GM12878 (cell line): ENCODE measurements at regions not wholly inside any gene's neighbourhood (a gene's known extent, or its start where the extent isn't known, plus 50 kb on each side); places are given as distances from the start of the nearest gene placed in this dataset.

Experiments used
- ATAC-seq: fragments of 200-7000 bp; cut with Tn5 transposase; 3 replicates; pipeline ENCODE4 v1.9.1; 2020; ENCODE audit warnings: mild to moderate bottlenecking, moderate library complexity
- BruUV-seq: library from RNA; stranded (reverse); fragments of 400-500 nt; replicated peaks from 2 replicates; lab custom pipeline; 2021; lab: Mats Ljungman, UMichigan
- CTCF ChIA-PET: fragments of 300-600 bp; sonication (Branson Sonifier 250); formaldehyde crosslinking; extraction: SDS; loops from one replicate; lab custom pipeline; 2021; ENCODE audit warnings: inconsistent platforms; lab: Yijun Ruan, JAX
- POLR2A ChIA-PET: fragments of 350-600 bp; formaldehyde crosslinking; extraction: SDS; loops from one replicate; lab custom pipeline; 2021; ENCODE audit warnings: inconsistent platforms; lab: Charles Lee
- RAD21 ChIA-PET: fragments of 300-600 bp; sonication (Branson Sonifier 250); formaldehyde crosslinking; loops from one replicate; lab custom pipeline; 2023; ENCODE audit warnings: antibody characterized with exemption; ENCODE audit not compliant: unreplicated experiment; lab: Charles Lee
- SMC1A ChIA-PET: fragments of 300-600 bp; sonication (Branson Sonifier 250); formaldehyde crosslinking; loops from one replicate; lab custom pipeline; 2023; ENCODE audit not compliant: unreplicated experiment, uncharacterized antibody; lab: Charles Lee
- DNase-seq: peaks from one replicate; pipeline ENCODE4 v3.0.0-alpha.2; 2011; ENCODE audit warnings: low read depth, low spot score
- FAIRE-seq: peaks from 3 replicates; lab custom pipeline; 2011; peaks lifted over from hg19 to GRCh38; lab: Jason Lieb, UNC
- H2AFZ ChIP-seq: 2 replicates; pipeline ENCODE4 v1.6.0; 2011; ENCODE audit warnings: low read depth, low read length, control low read depth; ENCODE audit not compliant: control insufficient read depth
- H3K27ac ChIP-seq: 2 replicates; pipeline ENCODE4 v1.5.1; 2011; ENCODE audit warnings: control low read depth; ENCODE audit not compliant: control insufficient read depth, insufficient read depth
- H3K27me3 ChIP-seq, 2 experiments: replicated peaks in 1 of 2; 2 replicates each; pipeline versions ENCODE4 v1.6.0 to v1.6.1; 2011; ENCODE audit warnings: low read length in 1 of 2; ENCODE audit not compliant: control insufficient read depth in 2 of 2, insufficient read depth in 2 of 2
- H3K36me3 ChIP-seq, 2 experiments: 2 replicates each; pipeline ENCODE4 v1.5.1; 2011; ENCODE audit warnings: low read length in 1 of 2; ENCODE audit not compliant: control insufficient read depth in 2 of 2, insufficient read depth in 2 of 2
- H3K4me1 ChIP-seq: 2 replicates; pipeline ENCODE4 v1.6.1; 2011; ENCODE audit warnings: mild to moderate bottlenecking, low read length, moderate library complexity, mixed read lengths; ENCODE audit not compliant: control insufficient read depth, insufficient read depth
- H3K4me2 ChIP-seq: 2 replicates; pipeline ENCODE4 v1.6.0; 2011; ENCODE audit warnings: control low read depth; ENCODE audit not compliant: control insufficient read depth, insufficient read depth
- H3K4me3 ChIP-seq: fragments of 200-600 bp; sonication (generic); 2 replicates; pipeline ENCODE4 v1.5.1; 2016
- H3K79me2 ChIP-seq: 2 replicates; pipeline ENCODE4 v1.6.0; 2011; ENCODE audit warnings: low read length; ENCODE audit not compliant: control insufficient read depth, insufficient read depth
- H3K9ac ChIP-seq: 2 replicates; pipeline ENCODE4 v1.8.0; 2011; ENCODE audit warnings: low read length, control low read depth, mixed read lengths; ENCODE audit not compliant: control insufficient read depth, insufficient read depth
- H3K9me3 ChIP-seq: replicated peaks from 3 replicates; pipeline ENCODE4 v1.5.1; 2011; ENCODE audit warnings: mild to moderate bottlenecking, low read length; ENCODE audit not compliant: control insufficient read depth, insufficient read depth
- H4K20me1 ChIP-seq: 2 replicates; pipeline ENCODE4 v1.6.0; 2011; ENCODE audit not compliant: control insufficient read depth, insufficient read depth
- BCL11A ChIP-seq: IDR thresholded peaks from 2 replicates; pipeline ENCODE4 v1.6.1; 2011; ENCODE audit warnings: low read depth, low read length
- CBX5 ChIP-seq: sonication (generic); IDR thresholded peaks from 2 replicates; pipeline ENCODE4 v1.6.1; 2016; ENCODE audit warnings: low read depth, moderate library complexity, mild to moderate bottlenecking, inconsistent platforms
- EZH2 ChIP-seq: IDR thresholded peaks from 2 replicates; pipeline ENCODE4 v1.6.1; 2012; ENCODE audit warnings: low read depth, mild to moderate bottlenecking, control low read depth, inconsistent platforms, low read length, borderline replicate concordance; ENCODE audit not compliant: control insufficient read depth
- GABPA ChIP-seq: IDR thresholded peaks from 2 replicates; pipeline ENCODE4 v1.6.1; 2014; ENCODE audit warnings: antibody characterized with exemption, low read depth, mild to moderate bottlenecking, inconsistent platforms
- MEF2B ChIP-seq: fragments of 450-650 bp; IDR thresholded peaks from 2 replicates; pipeline ENCODE4 v1.6.1; 2018; ENCODE audit warnings: mild to moderate bottlenecking, moderate library complexity; ENCODE audit not compliant: partially characterized antibody, poor library complexity, severe bottlenecking
- USF2 ChIP-seq: IDR thresholded peaks from 2 replicates; pipeline ENCODE4 v1.6.1; 2011; ENCODE audit warnings: low read depth, low read length, improper control_type of control experiment, borderline replicate concordance
- WGBS: methylation state at CpG from one replicate; pipeline ENCODE4 v1.1.6; 2016; ENCODE audit warnings: low lambda C conversion rate; ENCODE audit not compliant: insufficient replicate concordance, insufficient coverage; ENCODE audit errors: missing lambda C conversion rate; 5-methylcytosine and 5-hydroxymethylcytosine counted together
- in situ Hi-C: fragments of 300-500 bp; cut with MboI; formaldehyde crosslinking; loops from 9 replicates; pipeline ENCODE4 v1.14.3; 2018; ENCODE audit warnings: mixed read lengths
- intact Hi-C: fragments of 100-400 bp; cut with micrococcal nuclease; formaldehyde crosslinking; loops from one replicate; pipeline ENCODE4 v1.14.2; 2022; ENCODE audit not compliant: unreplicated experiment
- TF ChIP-seq, protein P1 (sequence below): fragments of 450-650 bp; IDR thresholded peaks from 2 replicates; pipeline ENCODE4 v1.6.1; 2018; ENCODE audit warnings: borderline replicate concordance, mild to moderate bottlenecking; ENCODE audit not compliant: partially characterized antibody

- DNase-seq (no peak), FAIRE-seq (no peak), ATAC-seq (no peak)
- TF ChIP-seq CBX5 = no peak
- TF ChIP-seq BCL11A = no peak
- TF ChIP-seq GABPA = no peak
- no peak for TF ChIP-seq USF2
- TF ChIP-seq EZH2 = no peak
- TF ChIP-seq, protein P1, sequence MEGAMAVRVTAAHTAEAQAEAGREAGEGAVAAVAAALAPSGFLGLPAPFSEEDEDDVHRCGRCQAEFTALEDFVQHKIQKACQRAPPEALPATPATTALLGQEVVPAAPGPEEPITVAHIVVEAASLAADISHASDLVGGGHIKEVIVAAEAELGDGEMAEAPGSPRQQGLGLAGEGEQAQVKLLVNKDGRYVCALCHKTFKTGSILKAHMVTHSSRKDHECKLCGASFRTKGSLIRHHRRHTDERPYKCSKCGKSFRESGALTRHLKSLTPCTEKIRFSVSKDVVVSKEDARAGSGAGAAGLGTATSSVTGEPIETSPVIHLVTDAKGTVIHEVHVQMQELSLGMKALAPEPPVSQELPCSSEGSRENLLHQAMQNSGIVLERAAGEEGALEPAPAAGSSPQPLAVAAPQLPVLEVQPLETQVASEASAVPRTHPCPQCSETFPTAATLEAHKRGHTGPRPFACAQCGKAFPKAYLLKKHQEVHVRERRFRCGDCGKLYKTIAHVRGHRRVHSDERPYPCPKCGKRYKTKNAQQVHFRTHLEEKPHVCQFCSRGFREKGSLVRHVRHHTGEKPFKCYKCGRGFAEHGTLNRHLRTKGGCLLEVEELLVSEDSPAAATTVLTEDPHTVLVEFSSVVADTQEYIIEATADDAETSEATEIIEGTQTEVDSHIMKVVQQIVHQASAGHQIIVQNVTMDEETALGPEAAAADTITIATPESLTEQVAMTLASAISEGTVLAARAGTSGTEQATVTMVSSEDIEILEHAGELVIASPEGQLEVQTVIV = no peak
- TF ChIP-seq MEF2B = no peak
- H2AFZ ChIP-seq = no peak overlapping the region
- POLR2A ChIA-PET = no interaction called here
- no peaks in the 10 kb centered on the region for H4K20me1 ChIP-seq
- intact Hi-C loops (no loop called here), in situ Hi-C loops (no loop called here)
- CTCF ChIA-PET = interaction anchor here (0.6 kb wide), 1 partner anchor 23 kb away, joined by 3 read pairs; no protein-coding TSS in a partner anchor
- no peaks in the 10 kb centered on the region for H3K36me3 ChIP-seq
- BruUV-seq = no TSS peak
- no peak overlapping the region for H3K9ac ChIP-seq
- RAD21 ChIA-PET = no interaction called here
- no peaks in the 10 kb centered on the region for H3K27me3 ChIP-seq
- H3K4me3 ChIP-seq = no peak overlapping the region
- SMC1A ChIA-PET = no interaction called here
- H3K79me2 ChIP-seq = no peaks in the 10 kb centered on the region
- no peaks in the 10 kb centered on the region for H3K4me1 ChIP-seq
- WGBS = 47% methylated on average over 4 of the region's 4 CpGs
- H3K4me2 ChIP-seq = no peak overlapping the region
- no peak overlapping the region for H3K27ac ChIP-seq
- no peaks in the 10 kb centered on the region for H3K9me3 ChIP-seq
Measured at GRCh38 chr15:62430552-62430951, 265.5 kb upstream of the C2CD4B start.
